ENCODE measurements at regions not wholly inside any gene's neighbourhood (a gene's known extent, or its start where the extent isn't known, plus 50 kb on each side); places are given as distances from the start of the nearest gene placed in this dataset.
"Not testable (repeated sequence)": the region's sequence is repeated elsewhere in the genome, so short reads cannot be mapped to it uniquely, and the experiment has no call there.

DNA sequence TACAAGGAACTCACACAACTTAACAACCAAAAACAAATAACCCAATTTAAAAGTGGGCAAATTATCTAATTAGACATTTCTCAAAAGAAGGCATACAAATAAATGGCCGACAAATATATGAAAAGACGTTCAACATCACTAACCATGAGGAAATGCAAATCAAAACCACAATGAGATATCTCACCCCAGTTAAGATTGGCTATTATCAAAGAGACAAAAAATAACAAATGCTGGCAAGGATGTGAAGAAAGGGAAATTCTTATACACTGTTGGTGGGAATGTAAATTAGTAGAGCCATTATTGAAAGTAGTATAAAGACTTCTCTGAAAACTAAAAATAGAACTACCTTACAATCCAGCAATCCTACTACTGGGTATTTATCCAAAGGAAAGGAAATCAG is 96.7 kb upstream of the SIRPG start:
- no peak for DNase-seq (ENCODE audit: low spot score)

DNA sequence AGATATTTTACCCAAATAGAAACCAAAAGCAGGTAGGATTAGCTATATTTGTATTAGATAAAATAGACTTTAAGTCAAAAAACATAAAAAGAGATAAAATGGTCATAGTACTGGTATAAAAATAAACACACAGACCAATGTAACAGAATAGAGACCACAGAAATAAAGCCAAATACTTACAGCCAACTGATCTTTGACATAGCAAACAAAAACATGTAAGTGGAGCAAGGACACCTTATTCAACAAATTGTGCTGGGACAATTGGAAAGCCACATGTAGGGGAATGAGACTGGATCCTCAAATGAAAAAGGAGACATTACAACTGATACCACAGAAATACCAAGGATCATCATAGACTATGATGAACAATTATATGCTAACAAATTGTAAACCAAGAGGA is 94.5 kb upstream of the SIRPG start:
- DNase-seq (ENCODE audit: low spot score) = no peak

DNA sequence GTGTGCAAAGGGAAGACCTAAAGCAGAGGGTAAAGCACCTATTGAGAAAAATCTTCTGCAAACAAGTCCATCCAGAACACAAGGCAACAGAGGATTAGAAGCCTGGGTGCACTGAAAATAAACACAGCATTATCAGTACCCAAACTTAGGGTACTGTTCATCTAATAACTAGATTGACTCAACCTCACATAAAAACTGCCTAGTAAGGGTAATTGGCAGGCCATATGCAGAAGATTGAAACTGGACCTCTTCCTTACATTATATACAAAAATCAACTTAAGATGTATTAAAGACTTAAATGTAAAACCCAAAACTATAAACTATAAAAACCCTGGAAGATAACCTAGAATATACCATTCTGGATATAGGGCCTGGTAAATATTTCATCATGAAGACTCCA is 91.2 kb upstream of the SIRPG start:
- no peak for DNase-seq (ENCODE audit: low spot score)

DNA sequence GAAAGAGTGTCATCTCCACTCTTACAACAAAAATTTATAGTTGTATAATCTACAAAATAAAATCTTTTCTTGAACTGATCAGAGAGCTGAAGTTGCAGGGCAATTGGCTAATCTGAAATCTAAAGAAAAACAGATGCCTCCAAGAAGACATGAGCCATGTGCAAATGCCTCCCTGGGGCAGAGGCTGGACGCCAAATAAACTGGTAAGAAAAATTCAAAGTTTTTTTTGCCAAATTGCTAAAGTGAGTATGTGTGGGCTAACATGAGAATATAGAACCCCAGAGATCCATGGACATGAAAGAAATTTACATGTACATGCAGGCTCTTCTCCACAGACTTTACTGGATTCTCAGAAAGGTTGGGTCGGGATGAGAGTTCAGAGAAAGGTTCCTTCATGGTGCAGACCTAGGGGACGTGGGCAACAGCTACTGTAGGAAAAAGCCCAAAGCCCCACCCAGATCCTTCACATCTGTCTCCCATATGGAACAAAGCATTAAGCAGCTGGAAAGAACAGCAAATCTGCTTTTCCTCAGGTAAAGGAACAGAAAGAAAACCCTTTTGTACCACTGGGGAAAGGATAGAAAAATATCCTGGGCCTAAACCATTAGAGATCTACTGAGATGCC is 90.5 kb upstream of the SIRPG start:
- DNase-seq (ENCODE audit: low spot score) = no peak

DNA sequence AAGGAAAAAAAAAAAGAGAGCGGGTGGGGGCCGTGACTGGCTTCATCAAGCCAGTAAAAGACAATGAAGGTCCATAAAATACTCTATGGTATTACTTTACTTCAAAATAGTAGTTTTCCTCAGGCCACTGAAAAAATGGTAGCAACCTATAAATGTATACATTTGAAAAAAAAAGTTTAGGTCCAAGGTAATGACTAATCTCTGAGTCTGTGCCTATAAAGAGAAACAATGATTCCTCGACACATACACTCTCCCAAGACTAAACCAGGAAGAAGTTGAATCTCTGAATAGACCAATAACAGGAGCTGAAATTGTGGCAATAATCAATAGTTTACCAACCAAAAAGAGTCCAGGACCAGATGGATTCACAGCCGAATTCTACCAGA is 84.5 kb upstream of the SIRPG start:
- DNase-seq (ENCODE audit: low spot score) = not testable (repeated sequence)

DNA sequence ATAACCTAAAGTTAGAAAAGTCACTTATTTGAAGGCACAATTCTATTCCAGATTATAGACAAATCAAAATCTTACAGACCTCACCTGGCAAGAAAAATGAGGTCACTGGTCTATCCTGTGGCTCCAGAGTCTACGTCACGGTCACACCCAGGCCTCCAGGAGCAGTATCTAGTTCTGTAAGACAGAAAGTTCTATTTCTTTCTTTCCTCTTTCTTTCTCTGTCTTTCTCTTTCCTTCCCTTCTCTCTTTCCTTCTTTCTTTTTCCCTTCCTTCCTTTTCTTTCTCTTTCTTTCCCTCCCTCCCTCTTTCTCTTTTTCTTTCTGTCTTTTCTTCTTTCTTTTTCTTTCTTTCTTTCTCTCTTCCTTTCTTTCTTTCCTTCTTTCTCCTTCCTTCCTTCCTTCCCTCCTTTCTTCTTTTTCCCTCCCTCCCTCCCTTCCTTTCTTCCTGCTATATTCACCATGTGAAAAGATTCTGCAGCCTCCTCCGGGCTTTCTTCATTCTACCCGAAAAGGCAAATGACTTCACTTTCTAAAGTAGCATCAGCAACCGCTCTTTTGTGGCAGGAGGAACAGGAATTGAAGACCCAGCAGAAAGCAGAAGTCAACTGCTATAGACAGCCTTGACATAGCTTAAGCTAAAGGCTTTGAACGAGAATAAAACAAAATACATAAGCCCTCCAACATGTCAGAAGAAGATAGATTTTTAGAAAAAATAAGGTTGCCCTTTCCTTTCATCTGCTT is 83.9 kb upstream of the SIRPG start:
- no peak for DNase-seq (ENCODE audit: low spot score)

DNA sequence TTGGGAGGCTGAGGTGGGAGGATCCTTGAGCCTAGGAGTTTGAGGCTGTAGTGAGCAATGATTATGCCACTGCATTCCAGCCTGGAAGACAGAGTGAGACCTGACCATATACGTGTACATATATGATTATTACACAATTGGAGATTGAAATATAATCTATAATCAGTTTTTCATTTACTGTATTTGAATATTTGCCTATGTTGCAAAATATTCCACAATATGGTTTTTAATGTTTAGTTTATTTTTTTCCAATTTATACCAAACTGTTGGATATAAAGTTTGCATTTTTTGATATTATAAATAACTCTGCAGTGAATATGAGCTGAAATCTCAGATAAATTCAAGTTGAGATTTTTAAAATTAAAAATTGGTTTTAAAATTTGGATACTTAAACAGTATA is 79.6 kb upstream of the SIRPG start:
- no peak for DNase-seq (ENCODE audit: low spot score)

DNA sequence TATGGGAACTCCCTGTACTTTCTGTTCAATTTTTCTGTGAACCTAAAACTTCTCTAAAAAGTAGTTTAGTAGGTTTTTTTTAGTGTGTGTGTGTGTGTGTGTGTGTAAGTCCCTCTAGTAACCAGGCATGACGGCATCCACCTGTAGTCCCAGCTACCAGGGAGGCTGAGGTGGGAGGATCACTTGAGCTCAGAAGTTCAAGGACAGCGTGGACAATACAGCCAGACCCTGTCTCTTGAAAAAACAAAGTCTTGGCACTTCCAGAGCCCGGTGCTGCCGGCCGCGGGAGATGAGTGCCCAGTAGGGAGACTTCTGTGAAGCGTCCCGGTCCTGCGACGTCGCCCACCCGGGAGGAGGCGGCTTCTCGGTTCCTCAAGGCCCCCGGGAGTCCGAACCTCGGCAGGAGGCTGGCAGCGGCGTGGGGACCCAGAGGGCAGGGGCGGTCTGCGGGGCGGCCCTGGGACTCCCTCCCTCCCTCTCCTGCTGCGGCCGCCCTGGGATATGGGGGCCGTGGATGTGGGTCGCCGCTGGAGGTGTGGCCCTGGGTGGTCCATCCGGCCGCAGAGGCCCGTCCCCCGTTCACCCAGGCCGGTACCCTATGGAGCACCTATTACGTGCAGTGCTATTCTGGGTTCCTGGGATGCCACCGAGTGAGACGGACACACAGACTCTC is 78.0 kb upstream of the SIRPG start:
- no peak for DNase-seq (ENCODE audit: low spot score)

DNA sequence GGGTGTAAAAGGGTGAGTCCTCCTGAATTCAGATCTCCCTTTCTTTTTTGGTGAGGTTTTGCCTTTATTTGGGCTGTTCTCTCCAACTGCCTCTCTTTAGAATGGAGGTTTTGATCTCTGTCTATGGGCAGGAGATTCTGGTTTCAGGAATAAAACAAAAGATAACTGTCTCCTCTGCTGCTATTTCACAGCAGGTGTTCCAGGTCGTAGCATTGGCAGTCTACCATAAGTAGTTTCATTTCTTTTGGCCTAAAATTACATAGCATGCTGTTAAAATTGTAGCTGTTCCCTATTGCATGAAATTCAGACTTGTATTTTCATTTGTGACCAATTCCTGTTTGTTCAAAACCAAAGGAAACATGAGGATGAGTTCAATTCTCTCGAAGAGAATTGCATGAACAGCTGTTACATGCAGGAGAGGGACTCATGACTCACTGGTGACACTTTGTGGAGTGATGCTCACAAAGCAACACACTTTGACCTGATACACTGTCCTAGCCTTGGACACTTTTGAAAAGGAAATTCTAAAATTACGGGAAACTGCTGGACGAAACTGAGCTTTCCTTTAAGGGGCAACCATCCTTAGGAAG is 76.8 kb upstream of the SIRPG start:
- DNase-seq (ENCODE audit: low spot score) = peak; percentile 43

DNA sequence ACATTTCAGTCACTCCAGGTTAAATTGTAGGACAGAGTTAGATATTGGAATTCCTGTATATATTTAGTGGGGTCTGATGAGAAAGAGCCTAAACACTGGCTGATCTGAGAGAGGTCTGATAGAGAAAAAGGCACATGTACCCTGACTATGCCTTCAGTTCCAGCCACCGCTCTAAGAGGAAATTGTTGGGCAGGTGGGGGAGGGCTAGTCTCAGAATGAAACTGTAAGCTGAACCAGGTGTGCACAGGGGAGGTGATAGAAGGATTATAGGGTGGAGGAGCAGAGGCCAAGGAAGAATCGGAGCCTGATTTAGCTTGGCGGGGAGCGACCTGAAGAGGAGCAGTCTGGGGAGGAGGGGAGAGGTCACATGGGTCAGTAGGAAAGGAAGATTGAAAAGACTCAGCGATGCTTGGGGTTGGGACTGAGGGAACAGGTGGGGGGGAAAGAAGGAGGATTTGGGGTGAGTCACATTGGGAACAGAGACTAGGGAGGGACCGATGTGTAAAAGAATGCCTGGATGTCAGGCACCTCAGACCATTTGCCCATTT is 74.3 kb upstream of the SIRPG start:
- DNase-seq (ENCODE audit: low spot score) = not testable (repeated sequence)

DNA sequence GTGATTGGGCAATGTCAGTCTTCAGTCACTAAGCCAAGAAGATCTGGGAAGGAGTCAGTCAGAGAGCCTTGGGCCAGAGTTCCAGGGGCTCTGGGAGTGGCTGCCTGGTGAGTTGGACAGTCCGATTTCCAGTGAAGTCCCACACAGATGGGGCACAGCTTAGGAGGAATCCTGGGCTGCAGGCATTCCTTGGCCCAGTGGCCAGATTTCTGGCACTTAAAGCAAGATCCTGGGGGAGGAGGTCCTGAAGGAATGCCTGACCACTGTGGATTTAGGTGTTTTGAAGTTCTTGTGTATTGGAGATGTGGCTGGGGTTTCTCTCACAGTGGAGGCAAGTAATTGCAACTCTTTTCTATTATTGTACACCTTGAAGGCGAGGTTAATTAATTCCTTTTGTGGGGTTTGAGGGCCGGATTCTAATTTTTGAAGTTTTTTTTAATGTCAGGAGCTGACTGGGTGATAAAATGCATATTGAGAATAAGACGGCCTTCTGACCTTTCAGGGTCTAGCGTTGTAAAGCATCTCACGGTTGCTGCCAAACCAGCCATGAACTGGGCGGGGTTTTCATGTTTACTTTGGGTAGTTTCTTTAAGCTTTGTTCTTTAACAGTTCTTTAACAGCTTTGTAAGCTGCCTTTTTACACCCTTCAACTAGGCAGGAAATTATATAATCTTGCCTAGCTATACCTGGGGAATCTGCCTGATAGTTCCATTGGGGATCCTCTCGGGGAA is 73.6 kb upstream of the SIRPG start:
- not testable (repeated sequence) for DNase-seq (ENCODE audit: low spot score)

DNA sequence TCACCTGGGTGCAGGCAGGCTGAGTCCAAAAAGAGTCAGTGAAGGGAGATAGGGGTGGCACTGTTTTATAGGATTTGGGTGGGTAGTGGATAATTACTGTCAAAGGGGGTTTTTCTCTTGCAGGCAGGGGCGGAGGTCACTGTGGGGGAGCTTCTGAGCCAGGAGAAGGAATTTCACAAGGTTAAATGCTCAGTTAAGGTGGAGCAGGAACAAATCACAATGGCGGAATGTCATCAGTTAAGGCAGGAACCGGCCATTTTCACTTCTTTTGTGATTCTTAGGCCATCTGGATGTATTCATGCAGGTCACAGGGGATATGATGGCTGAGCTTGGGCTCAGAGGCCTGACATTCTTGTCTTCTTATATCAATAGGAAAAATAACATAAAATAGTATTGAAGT is 69.7 kb upstream of the SIRPG start:
- DNase-seq (ENCODE audit: low spot score) = not testable (repeated sequence)

DNA sequence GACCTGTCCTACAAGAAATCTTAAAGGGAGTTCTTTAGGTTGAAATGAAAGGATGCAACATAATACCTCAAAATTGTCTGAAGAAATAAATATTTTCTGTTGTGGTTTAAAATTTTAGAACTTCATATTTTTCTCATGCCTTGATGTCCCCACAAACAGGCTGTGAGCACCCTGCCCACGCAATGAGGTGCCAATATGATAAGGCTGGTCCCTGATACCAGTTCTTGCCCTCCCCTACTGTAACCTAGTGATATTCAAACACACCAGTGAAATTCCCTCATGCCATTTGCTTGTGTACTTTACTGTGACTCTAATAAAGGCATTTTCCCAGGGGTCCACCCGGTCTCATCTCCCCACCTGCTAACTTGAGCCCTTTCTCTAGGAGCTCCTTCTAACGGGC is 67.3 kb upstream of the SIRPG start:
- no peak for DNase-seq (ENCODE audit: low spot score)

DNA sequence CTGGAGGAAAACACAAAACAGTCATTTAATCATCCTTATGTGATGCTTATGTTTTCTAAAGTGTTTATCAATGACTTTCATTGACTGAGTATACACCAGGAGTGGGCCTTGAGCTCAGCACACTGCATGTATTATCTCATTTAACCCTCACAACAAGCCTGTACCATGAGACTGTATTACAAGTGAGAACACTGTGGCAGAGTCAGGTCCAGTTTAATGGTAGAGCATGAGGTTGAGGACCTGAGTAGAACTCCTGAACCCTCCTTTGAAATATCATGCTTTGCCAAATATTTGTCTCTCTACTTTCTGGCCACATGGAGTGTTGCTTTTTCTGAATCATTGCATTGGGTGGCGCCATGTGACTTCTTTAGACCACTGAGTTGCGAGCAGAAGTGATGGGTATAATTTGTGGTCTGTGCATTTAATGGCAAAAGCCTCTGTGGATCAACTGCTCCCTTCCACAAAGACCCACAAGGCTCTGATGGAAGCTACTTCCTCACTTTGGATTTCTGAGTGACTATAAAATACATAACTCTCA is 65.0 kb upstream of the SIRPG start:
- no peak for DNase-seq (ENCODE audit: low spot score)

DNA sequence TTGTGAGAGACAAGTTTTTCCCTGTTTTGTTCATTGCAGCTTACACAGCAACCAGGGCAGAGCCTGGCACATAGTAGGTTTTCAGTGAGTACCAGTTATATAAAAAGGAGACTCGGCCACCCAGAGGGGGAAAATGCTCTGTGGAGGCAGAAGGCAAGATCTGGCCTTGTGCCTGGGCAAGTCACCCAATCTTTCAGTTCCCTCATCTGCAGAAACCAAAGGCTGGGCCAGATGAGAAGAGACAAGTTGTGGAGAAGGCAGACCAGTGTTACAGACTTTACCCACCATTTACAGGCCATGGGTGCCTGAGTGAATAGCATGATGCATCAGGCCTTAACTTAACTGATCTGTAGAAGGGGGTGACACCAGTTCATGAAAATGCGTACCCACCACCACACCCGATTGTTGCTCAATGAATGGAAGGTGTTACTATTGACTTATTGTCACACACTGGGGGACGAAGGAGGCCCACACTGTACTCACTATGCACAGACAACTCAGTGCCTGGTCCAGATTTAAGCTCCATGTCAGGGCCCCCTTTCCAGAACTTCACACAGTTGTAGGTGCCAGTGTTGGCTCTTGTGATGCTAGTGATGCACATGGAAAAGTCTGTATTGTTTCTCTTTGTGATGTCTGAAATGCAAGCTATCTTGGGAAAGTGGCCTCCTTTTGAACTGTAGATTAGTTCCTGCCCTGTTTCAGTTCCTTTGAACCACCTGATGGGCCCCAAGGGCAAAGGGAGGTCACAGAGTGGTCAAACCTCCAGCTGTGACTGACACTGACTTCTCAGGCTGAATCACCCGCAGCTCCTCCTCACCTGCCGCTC is 64.3 kb upstream of the SIRPG start:
- DNase-seq (ENCODE audit: low spot score) = no peak

DNA sequence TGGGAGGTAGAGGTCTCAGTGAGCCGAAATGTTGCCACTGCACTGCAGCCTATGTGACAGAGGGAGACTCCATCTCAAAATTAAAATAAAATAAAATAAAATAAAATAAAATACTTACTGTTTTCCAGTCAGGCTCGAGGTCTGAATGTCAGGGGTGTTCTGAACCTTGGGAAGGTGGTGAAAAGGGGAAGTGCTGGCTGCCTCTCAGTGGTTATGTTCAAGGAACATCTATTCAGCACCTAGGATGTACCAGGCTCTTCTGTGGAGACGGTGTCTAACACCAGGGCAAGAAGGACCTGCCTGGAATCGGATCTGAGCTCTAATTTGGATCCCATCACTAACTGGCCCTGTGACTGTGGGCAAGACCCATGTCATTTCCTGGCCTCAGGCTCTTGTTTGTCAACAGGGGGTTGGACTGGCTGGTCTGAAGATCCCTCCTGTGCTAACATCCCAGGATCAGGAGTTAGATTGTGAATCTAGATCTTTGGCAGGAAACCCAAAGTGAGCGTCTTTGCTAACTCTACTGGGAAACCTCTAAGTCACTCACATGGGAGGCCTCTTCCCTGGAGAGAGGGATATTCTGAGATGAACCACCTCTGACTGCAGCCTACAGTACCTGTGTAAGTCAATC is 63.4 kb upstream of the SIRPG start:
- no peak for DNase-seq (ENCODE audit: low spot score)

DNA sequence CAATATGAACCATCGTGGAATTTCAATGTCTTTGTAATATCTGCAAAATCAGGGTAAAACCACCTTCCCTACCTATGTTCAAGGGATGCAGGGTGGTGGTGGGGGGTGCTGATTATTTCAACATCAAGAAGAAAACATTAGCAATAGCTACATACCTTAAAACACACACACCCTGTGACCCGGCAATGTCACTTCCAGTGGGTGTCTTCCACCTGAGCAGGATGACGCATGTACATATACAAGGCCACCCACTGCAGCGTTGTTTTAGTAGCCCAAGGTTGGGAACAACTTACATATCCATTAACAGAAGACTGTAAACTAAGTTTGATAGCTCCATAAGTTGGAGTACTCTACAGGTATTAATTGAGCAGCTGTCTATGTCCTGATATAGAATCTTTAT is 62.6 kb upstream of the SIRPG start:
- DNase-seq (ENCODE audit: low spot score) = no peak

DNA sequence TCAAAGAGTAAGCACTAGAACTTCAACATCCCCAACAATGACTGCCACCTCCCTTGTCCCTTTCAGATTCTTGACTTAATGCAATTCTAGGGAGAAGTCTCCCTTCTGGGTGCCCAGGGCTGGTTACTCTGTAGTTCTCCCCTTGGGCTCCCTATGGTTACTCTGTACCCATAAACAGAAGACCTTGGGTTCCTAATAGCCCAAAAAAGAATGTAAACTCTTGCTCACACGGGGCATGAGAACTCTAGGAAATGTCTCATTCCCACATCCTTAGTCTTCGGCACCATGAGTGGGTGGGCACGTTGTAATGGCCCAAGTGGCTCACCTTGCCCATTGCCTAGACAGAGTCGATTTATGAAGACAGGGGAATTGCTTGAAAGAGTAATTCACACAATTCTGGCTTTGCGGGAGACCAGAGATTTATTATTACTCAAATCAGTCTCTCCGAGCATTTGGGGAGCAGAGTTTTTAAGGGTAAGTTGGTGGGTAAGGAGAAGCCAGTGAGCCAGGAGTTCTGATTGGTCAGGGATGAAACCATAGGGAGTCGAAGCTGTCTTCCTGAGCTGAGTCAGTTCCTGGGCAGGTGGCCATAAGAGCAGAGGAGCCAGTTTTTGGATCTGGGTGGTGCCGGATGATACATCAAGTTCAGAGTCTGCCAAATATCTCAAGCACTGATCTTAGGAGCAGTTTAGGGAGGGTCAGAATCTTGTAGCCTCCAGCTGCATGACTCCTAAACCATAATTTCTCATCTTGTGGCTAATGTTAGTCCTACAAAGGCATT is 61.2 kb upstream of the SIRPG start:
- DNase-seq (ENCODE audit: low spot score) = peak; percentile 37
